Psoas muscle (tissue), 7 donors: ENCODE measurements at regions not wholly inside any gene's neighbourhood (a gene's known extent, or its start where the extent isn't known, plus 50 kb on each side); places are given as distances from the start of the nearest gene placed in this dataset.

Experiments used
- ATAC-seq, 4 donors: fragments of 200-7000 bp; cut with Tn5 transposase; one replicate each; pipeline ENCODE4 v1.9.1; 2020; ENCODE audit warnings: moderate library complexity in 3 of 4, mild to moderate bottlenecking in 2 of 4
- DNase-seq, 2 donors: peaks; one replicate each; pipeline ENCODE4 v3.0.0-alpha.2; 2020
- H3K27ac ChIP-seq: fragments of 200-600 bp; one replicate; pipeline ENCODE4 v1.8.0; 2022
- H3K27me3 ChIP-seq, 3 donors: fragments of 200-600 bp in 1 of 3; one replicate each; pipeline versions ENCODE4 v1.6.1 to v1.8.0; 2013 to 2022; ENCODE audit warnings: low read length in 2 of 3, mild to moderate bottlenecking in 2 of 3, moderate library complexity in 1 of 3; ENCODE audit not compliant: insufficient read depth in 3 of 3
- H3K36me3 ChIP-seq, 2 donors: fragments of 200-600 bp in 1 of 2; one replicate each; pipeline versions ENCODE4 v1.6.1 to v1.8.0; 2013 to 2022; ENCODE audit warnings: low read depth in 1 of 2, mild to moderate bottlenecking in 1 of 2, moderate library complexity in 1 of 2; ENCODE audit not compliant: insufficient read depth in 1 of 2
- H3K4me1 ChIP-seq: fragments of 200-600 bp; one replicate; pipeline ENCODE4 v1.8.0; 2022
- H3K4me3 ChIP-seq: fragments of 200-600 bp; one replicate; pipeline ENCODE4 v1.8.0; 2022; ENCODE audit warnings: mild to moderate bottlenecking
- H3K9me3 ChIP-seq: fragments of 200-600 bp; one replicate; pipeline ENCODE4 v1.8.0; 2022
- WGBS, 3 donors: extraction: QIAGEN DNeasy Blood & Tissue Kit; methylation state at CpG; one replicate each; pipeline versions ENCODE4 v1.1.6 to v1.1.7; 2013; 5-methylcytosine and 5-hydroxymethylcytosine counted together
- intact Hi-C, 2 donors: fragments of 100-400 bp; cut with DNase I; formaldehyde crosslinking; loops; one replicate each; pipeline versions ENCODE4 v1.11.0 to v1.14.2; 2022
- TF ChIP-seq, protein P1 (sequence below): fragments of 200-600 bp; IDR thresholded peaks from one replicate; pipeline ENCODE4 v1.8.0; 2022; ENCODE audit warnings: antibody characterized with exemption
- donor health status: healthy with polysubstance abuse.
- donor health status: DM: no; HTN: no; CAD: no; lungs with moderate emphysema.
- donor health status: Bipolar disorder and iron deficiency.
- donor health status: healthy.
- donor health status: DM: yes; HTN: yes; CAD: no.
- donor health status: DM: no; HTN: no; CAD: no.
- donor health status: DM: yes; HTN: yes; CAD: no.

DNA sequence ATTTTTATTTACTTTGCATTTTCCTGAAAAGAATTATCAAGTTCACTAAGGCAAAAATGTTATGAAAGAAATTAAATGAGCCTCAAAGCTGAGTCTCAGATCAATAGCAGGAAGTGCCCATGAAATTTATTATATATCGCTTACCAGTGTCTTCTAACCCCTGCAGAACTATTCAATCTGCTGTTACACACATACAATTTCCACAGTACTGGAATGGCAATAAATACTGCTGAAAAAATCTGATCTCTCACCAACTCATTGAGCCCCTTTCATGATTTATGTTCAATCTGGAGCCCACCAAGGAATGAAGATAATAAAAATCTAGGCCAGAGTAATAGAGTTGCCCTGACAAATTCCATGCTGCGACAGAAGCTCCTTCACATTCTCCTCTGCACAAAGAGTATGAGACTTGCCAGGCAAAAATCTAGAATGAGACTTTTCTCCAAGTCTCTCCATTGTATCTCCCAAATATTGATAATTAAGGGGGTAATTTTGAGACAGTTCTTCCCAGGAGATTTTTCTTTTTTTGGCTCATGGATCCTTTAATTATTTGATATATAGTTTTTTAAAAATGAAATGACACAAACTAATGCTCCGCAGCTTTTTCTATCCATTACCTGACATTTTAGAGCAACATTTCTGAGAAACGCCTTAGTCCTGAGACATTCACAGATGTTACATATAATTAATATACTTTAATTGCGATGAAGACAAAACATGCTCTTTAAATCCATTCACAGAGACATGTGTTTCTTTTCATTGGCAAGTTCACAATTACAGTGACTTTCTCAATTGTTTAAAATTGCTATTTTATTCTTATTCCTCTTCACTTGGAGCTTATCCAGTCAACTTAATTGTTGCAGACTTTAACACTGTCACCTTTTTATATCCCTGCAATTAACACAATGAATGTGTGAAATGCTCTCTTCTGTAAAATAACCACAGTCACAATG lies 1020.4 kb downstream of the CBLN2 start:
- Histone ChIP-seq H3K36me3 (no peaks in the 10 kb centered on the region), H3K4me3 (no peak overlapping the region), H3K27ac (no peak overlapping the region), H3K4me1 (no peaks in the 10 kb centered on the region), H3K9me3 (no peaks in the 10 kb centered on the region), H3K27me3 (no peaks in the 10 kb centered on the region)
- intact Hi-C loops = no loop called here
- 64 to 68% (median 65%) methylated on average over 5 of the region's 5 CpGs for WGBS, 3 donors
- TF ChIP-seq, protein P1, sequence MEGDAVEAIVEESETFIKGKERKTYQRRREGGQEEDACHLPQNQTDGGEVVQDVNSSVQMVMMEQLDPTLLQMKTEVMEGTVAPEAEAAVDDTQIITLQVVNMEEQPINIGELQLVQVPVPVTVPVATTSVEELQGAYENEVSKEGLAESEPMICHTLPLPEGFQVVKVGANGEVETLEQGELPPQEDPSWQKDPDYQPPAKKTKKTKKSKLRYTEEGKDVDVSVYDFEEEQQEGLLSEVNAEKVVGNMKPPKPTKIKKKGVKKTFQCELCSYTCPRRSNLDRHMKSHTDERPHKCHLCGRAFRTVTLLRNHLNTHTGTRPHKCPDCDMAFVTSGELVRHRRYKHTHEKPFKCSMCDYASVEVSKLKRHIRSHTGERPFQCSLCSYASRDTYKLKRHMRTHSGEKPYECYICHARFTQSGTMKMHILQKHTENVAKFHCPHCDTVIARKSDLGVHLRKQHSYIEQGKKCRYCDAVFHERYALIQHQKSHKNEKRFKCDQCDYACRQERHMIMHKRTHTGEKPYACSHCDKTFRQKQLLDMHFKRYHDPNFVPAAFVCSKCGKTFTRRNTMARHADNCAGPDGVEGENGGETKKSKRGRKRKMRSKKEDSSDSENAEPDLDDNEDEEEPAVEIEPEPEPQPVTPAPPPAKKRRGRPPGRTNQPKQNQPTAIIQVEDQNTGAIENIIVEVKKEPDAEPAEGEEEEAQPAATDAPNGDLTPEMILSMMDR = no peak
- no peak for DNase-seq
- no peak for ATAC-seq

DNA sequence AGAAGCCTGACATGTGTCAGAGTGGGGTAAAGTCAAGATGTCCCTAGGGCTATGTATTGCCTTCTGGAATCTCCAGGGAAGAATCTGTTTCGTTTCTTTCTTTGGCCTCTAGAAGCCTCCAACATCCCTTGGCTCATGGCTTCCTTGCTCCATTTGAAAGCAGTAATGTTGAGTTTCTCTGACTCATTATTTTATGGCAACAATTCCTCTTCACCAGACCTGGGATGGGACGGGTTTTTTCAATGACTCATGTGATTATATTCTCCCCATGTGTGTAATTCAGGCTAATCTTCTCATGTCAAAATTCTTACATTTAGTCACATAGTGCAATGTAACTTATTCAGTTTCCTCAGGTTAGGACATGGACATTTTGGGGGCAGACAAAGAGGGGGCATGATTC lies 1038.6 kb downstream of the CBLN2 start:
- Histone ChIP-seq H3K4me3 (no peak overlapping the region), H3K27me3 (no peaks in the 10 kb centered on the region), H3K4me1 (no peaks in the 10 kb centered on the region), H3K36me3 (no peaks in the 10 kb centered on the region), H3K9me3 (peaks cover 5% of the 10 kb centered on the region), H3K27ac (no peak overlapping the region)
- DNase-seq = no peak
- no peak for ATAC-seq
- 59 to 64% (median 61%) methylated on average over 2 of the region's 2 CpGs for WGBS, 3 donors
- TF ChIP-seq, protein P1 = no peak
- intact Hi-C loops = no loop called here

DNA sequence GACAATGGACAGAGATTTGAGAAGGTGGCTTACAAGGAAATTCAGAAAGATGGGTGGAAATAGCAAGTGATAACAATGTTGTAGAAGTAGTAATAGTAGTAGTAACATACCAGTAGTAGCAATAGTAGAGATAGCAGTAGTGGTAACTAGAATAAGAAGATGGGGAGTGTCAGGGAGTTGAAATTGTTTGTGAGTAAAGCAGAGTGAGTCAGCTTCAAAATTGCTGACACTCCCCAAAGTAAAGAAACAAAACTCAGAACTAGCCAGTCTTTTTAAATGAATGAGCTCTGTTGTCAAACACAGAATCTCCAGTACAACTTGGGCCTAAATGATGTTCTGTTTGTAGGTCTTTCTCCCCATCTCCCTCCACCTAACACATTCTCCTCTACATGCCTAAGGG lies 1040.9 kb downstream of the CBLN2 start:
- no peaks in the 10 kb centered on the region for H3K27me3 ChIP-seq
- no peak overlapping the region for H3K4me3 ChIP-seq
- DNase-seq (no peak), ATAC-seq (no peak)
- H3K27ac ChIP-seq = no peak overlapping the region
- TF ChIP-seq, protein P1 = no peak
- H3K36me3 ChIP-seq = no peaks in the 10 kb centered on the region
- no peaks in the 10 kb centered on the region for H3K4me1 ChIP-seq
- intact Hi-C loops = no loop called here
- H3K9me3 ChIP-seq = peaks cover 5% of the 10 kb centered on the region

DNA sequence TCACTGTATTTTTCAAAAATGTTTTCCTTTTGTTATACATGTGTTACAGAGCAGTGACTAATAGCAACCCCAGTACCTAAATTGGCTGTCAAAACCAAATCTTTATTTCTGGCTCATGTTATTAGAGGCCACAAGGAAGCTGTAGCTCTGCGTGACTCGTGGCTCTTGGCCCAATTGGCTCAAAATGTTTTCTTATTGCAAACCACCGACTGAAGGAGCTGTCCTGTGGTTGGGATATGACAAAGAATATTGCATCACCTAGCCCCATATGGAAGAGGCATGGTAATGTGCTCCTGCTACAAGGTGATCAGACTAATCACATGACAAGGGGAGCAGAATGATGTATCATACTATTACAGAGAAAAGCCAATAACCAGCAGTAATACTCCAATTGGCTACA lies 1058.5 kb downstream of the CBLN2 start:
- 62 to 80% (median 67%) methylated on average over 3 of the region's 3 CpGs for whole genome bisulfite sequencing, 3 donors
- H3K36me3 ChIP-seq = no peaks in the 10 kb centered on the region
- intact Hi-C loops = no loop called here
- H3K27me3 ChIP-seq = no peaks in the 10 kb centered on the region
- TF ChIP-seq, protein P1 = no peak
- ATAC-seq (no peak), DNase-seq (no peak)
- no peak overlapping the region for H3K27ac ChIP-seq
- no peaks in the 10 kb centered on the region for H3K9me3 ChIP-seq
- no peaks in the 10 kb centered on the region for H3K4me1 ChIP-seq
- H3K4me3 ChIP-seq = no peak overlapping the region
